GM19023 (cell line): ENCODE measurements at regions not wholly inside any gene's neighbourhood (a gene's known extent, or its start where the extent isn't known, plus 50 kb on each side); places are given as distances from the start of the nearest gene placed in this dataset.

Source experiments
- ATAC-seq: cut with Tn5 transposase; IDR thresholded peaks from one replicate; pipeline ENCODE4 v1.9.1; 2021; ENCODE audit warnings: mild to moderate bottlenecking, moderate library complexity; ENCODE audit not compliant: unreplicated experiment

- ATAC-seq, result no peak
Measured at GRCh38 chr10:128902031-128902710, 564.9 kb upstream of the MGMT start.

GRCh38 chr10:128907155-128907941 lies 559.7 kb upstream of the MGMT start:
- ATAC-seq, result no peak

GRCh38 chr10:128908099-128908498 lies 558.9 kb upstream of the MGMT start:
- no peak for ATAC-seq

GRCh38 chr10:128908499-128908898 lies 558.5 kb upstream of the MGMT start:
- no peak for ATAC-seq

GRCh38 chr10:128912568-128913311 lies 554.3 kb upstream of the MGMT start:
- ATAC-seq, result no peak

GRCh38 chr10:128914681-128915080 lies 552.4 kb upstream of the MGMT start:
- ATAC-seq, result no peak

GRCh38 chr10:128915630-128916029 lies 551.4 kb upstream of the MGMT start:
- no peak for ATAC-seq

GRCh38 chr10:128916383-128916782 lies 550.7 kb upstream of the MGMT start:
- ATAC-seq, result no peak

GRCh38 chr10:128921389-128922022 lies 545.5 kb upstream of the MGMT start:
- no peak for ATAC-seq

GRCh38 chr10:128922172-128922571 lies 544.9 kb upstream of the MGMT start:
- ATAC-seq, result no peak

GRCh38 chr10:128922619-128923196 lies 544.3 kb upstream of the MGMT start:
- no peak for ATAC-seq

- no peak for ATAC-seq
Measured at GRCh38 chr10:128924918-128925317, 542.1 kb upstream of the MGMT start.

GRCh38 chr10:128926711-128927110 lies 540.3 kb upstream of the MGMT start:
- ATAC-seq, result no peak

- ATAC-seq, result no peak
Measured at GRCh38 chr10:128927497-128928161, 539.4 kb upstream of the MGMT start.

- no peak for ATAC-seq
Measured at GRCh38 chr10:128928231-128928836, 538.7 kb upstream of the MGMT start.

- ATAC-seq, result no peak
Measured at GRCh38 chr10:128929131-128929530, 537.9 kb upstream of the MGMT start.

GRCh38 chr10:128929767-128930166 lies 537.3 kb upstream of the MGMT start:
- ATAC-seq, result no peak

GRCh38 chr10:128930515-128930914 lies 536.5 kb upstream of the MGMT start:
- ATAC-seq, result no peak

GRCh38 chr10:128932071-128932820 lies 534.8 kb upstream of the MGMT start:
- no peak for ATAC-seq
